Right lobe of liver (tissue), 6 donors: ENCODE measurements at regions not wholly inside any gene's neighbourhood (a gene's known extent, or its start where the extent isn't known, plus 50 kb on each side); places are given as distances from the start of the nearest gene placed in this dataset.
"Not testable (repeated sequence)": the region's sequence is repeated elsewhere in the genome, so short reads cannot be mapped to it uniquely, and the experiment has no call there.

Source experiments
- ATAC-seq, 4 donors: fragments of 200-7000 bp; cut with Tn5 transposase; one replicate each; pipeline ENCODE4 v1.9.1; 2020; ENCODE audit warnings: mild to moderate bottlenecking in 4 of 4, moderate library complexity in 4 of 4
- DNase-seq, 3 donors: peaks; one replicate each; pipeline ENCODE4 v3.0.0-alpha.2; 2020
- H3K27ac ChIP-seq, 3 donors: fragments of 200-600 bp; one replicate each; pipeline ENCODE4 v1.8.0; 2022
- H3K27me3 ChIP-seq, 2 donors: fragments of 200-600 bp; one replicate each; pipeline ENCODE4 v1.8.0; 2022
- H3K36me3 ChIP-seq, 4 donors: fragments of 200-600 bp; sonication (generic) in 1 of 4; one replicate each; pipeline versions ENCODE4 v1.5.1 to v1.8.0; 2017 to 2022; ENCODE audit warnings: control low read depth in 1 of 4
- H3K4me1 ChIP-seq, 4 donors: fragments of 200-600 bp; sonication (generic) in 1 of 4; one replicate each; pipeline versions ENCODE4 v1.5.1 to v1.8.0; 2017 to 2022; ENCODE audit warnings: control low read depth in 1 of 4
- H3K4me3 ChIP-seq, 3 donors: fragments of 200-600 bp; one replicate each; pipeline ENCODE4 v1.8.0; 2022
- H3K9me3 ChIP-seq, 4 donors: fragments of 200-600 bp; sonication (generic) in 1 of 4; one replicate each; pipeline versions ENCODE4 v1.5.1 to v1.8.0; 2017 to 2022; ENCODE audit warnings: control low read depth in 1 of 4
- CTCF ChIP-seq, 4 donors: fragments of 200-600 bp in 3 of 4; fragments of 450-650 bp in 1 of 4; IDR thresholded peaks; one replicate each; pipeline versions ENCODE4 v1.5.1 to v1.8.0; 2016 to 2022; ENCODE audit warnings: antibody characterized with exemption in 4 of 4, mild to moderate bottlenecking in 2 of 4
- POLR2A ChIP-seq: fragments of 450-650 bp; IDR thresholded peaks from one replicate; pipeline ENCODE4 v1.6.1; 2017; ENCODE audit warnings: antibody characterized with exemption, mild to moderate bottlenecking
- WGBS: methylation state at CpG from one replicate; pipeline ENCODE4 v1.1.6; 2018; ENCODE audit warnings: low coverage, low lambda C conversion rate; ENCODE audit not compliant: insufficient coverage; ENCODE audit errors: missing lambda C conversion rate; 5-methylcytosine and 5-hydroxymethylcytosine counted together
- intact Hi-C, 2 donors: fragments of 100-400 bp; cut with DNase I; formaldehyde crosslinking; loops; one replicate each; pipeline versions ENCODE4 v1.11.2 to v1.14.1; 2022
- donor health status: DM: no; HTN: yes; CAD: no.
- donor health status: DM: no; HTN: no; CAD: no.
- donor health status: DM: no; HTN: no; CAD: no.
- donor health status: DM: no; HTN: yes; CAD: no.
- donor health status: DM: no; HTN: yes; CAD: no.

GRCh38 chr1:90305577-90305976, 310.7 kb downstream of the ZNF326 start:
- H3K9me3 ChIP-seq = no peaks in the 10 kb centered on the region
- DNase-seq (no peak), ATAC-seq (no peak)
- H3K4me1 ChIP-seq = no peaks in the 10 kb centered on the region
- no peak overlapping the region for H3K4me3 ChIP-seq
- no peaks in the 10 kb centered on the region for H3K27me3 ChIP-seq
- TF ChIP-seq CTCF (IDR thresholded peaks at IDR 0.05) (no peak), POLR2A (no peak)
- H3K27ac ChIP-seq = no peak overlapping the region
- intact Hi-C loops = no loop called here
- H3K36me3 ChIP-seq = no peaks in the 10 kb centered on the region

- Histone ChIP-seq H3K9me3 (no peaks in the 10 kb centered on the region), H3K36me3 (no peaks in the 10 kb centered on the region), H3K4me3 (no peak overlapping the region), H3K27ac (no peak overlapping the region), H3K27me3 (no peaks in the 10 kb centered on the region), H3K4me1 (no peaks in the 10 kb centered on the region)
- intact Hi-C loops = no loop called here
- ATAC-seq (no peak), DNase-seq (no peak)
- TF ChIP-seq CTCF (IDR thresholded peaks at IDR 0.05) (no peak), POLR2A (no peak)
- 83% methylated on average over 3 of the region's 5 CpGs for WGBS
These were observed 301.4 kb downstream of the ZNF326 start for GRCh38 chr1:90296327-90296726.

DNA sequence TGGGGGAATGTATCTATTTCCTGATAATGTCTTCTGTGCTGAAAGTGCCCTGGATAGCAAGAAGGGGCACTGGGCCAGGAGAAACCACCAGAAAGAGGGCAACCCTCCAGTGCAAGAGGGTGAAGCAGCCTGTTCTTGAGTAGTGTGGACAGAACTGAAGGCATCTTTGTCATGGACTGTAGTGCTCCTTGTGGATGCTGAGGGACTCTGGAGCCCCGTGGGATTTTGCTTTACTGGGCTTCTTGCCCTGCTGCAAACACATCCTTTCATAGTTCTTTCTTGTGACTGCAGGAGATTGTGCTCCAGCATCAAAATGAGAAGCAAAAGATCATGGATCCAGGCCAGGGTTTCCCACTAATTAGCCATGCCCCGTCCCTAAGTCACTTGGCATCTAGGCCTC, 300.6 kb downstream of the ZNF326 start:
- ATAC-seq (no peak), DNase-seq (no peak)
- 29% methylated on average over 1 of the region's 2 CpGs for WGBS
- intact Hi-C loops = no loop called here
- Histone ChIP-seq H3K4me3 (no peak overlapping the region), H3K27me3 (no peaks in the 10 kb centered on the region), H3K27ac (no peak overlapping the region), H3K4me1 (no peaks in the 10 kb centered on the region), H3K9me3 (no peaks in the 10 kb centered on the region), H3K36me3 (no peaks in the 10 kb centered on the region)
- TF ChIP-seq CTCF (IDR thresholded peaks at IDR 0.05) = no peak
- no peak for TF ChIP-seq POLR2A

DNA sequence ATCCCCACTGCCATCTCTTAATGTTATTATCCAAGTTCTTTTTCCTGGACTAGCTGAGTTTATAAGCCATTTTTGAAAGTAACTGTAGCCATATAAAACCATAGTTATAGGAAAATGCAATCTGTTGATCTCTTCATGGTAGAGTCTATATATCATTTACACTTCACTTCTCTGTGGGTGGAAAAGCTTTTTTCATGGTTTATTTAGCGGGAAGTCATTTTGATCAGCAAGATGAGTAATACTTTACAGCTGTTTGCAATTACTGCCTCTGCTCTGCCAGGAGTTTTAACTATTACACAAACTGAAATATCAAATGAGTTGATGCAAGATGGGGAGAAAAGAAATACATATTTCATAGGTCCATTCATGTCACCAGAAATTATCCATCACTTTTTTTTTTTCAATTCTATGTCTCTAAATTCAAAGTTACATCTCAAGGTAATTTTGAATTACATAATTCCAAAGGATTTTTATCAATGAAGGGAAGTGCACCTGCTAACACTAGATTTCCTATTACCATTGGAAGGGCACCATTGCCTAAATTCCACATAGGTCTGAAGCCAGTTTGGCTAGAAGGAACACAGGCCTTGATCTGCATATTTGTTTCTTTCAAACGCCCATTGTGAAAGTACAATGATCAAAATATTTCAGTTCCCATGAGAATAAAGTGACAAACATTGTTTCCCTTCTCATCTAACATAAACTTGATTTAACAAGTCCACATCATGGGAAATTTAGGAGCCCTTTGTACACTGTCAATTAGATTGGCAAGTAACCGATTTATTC, 296.7 kb downstream of the ZNF326 start:
- Histone ChIP-seq H3K4me1 (no peaks in the 10 kb centered on the region), H3K36me3 (no peaks in the 10 kb centered on the region), H3K27me3 (no peaks in the 10 kb centered on the region), H3K9me3 (no peaks in the 10 kb centered on the region), H3K27ac (no peak overlapping the region), H3K4me3 (no peak overlapping the region)
- WGBS = 65% methylated on average over 3 of the region's 3 CpGs
- ATAC-seq (no peak), DNase-seq (no peak)
- intact Hi-C loops = no loop called here
- TF ChIP-seq POLR2A = no peak
- no peak for TF ChIP-seq CTCF (IDR thresholded peaks at IDR 0.05)

- no peak for ATAC-seq
- no peak for TF ChIP-seq CTCF (IDR thresholded peaks at IDR 0.05)
- WGBS = 53% methylated on average over 4 of the region's 4 CpGs
These were observed 287.9 kb downstream of the ZNF326 start for GRCh38 chr1:90282811-90283210.

GRCh38 chr1:90281886-90282285, 287.0 kb downstream of the ZNF326 start:
- H3K36me3 ChIP-seq, H3K27me3 ChIP-seq, H3K9me3 ChIP-seq, intact Hi-C loops, H3K27ac ChIP-seq, DNase-seq, H3K4me3 ChIP-seq, H3K4me1 ChIP-seq, ATAC-seq: not testable (repeated sequence)
- WGBS = 36% methylated on average over 1 of the region's 1 CpG

More at GRCh38 chr1:90282811-90283210, 287.9 kb downstream of the ZNF326 start:
- no peak for DNase-seq
- Histone ChIP-seq H3K9me3 (no peaks in the 10 kb centered on the region), H3K27me3 (no peaks in the 10 kb centered on the region), H3K4me1 (no peaks in the 10 kb centered on the region), H3K36me3 (no peaks in the 10 kb centered on the region), H3K4me3 (no peak overlapping the region), H3K27ac (no peak overlapping the region)
- intact Hi-C loops = no loop called here
